Raji (cell line): ENCODE measurements at regions not wholly inside any gene's neighbourhood (a gene's known extent, or its start where the extent isn't known, plus 50 kb on each side); places are given as distances from the start of the nearest gene placed in this dataset.

Experiments
- POLR2A ChIP-seq: IDR thresholded peaks from 2 replicates; pipeline ENCODE4 v1.6.1; 2011; ENCODE audit warnings: low read depth, low read length, control low read depth; ENCODE audit not compliant: insufficient read depth

GRCh38 chr13:30359991-30360390 lies 52.6 kb upstream of the KATNAL1 start:
- TF ChIP-seq POLR2A: no peak

- TF ChIP-seq POLR2A: no peak
Measured at GRCh38 chr13:30360586-30360985, 53.2 kb upstream of the KATNAL1 start.

GRCh38 chr13:30362005-30362788 lies 54.8 kb upstream of the KATNAL1 start:
- no peak for TF ChIP-seq POLR2A

- TF ChIP-seq POLR2A: no peak
Measured at GRCh38 chr13:30362869-30363268, 55.5 kb upstream of the KATNAL1 start.

- TF ChIP-seq POLR2A: no peak
Measured at GRCh38 chr13:30363725-30364124, 56.4 kb upstream of the KATNAL1 start.

GRCh38 chr13:30364133-30364532 lies 56.8 kb upstream of the KATNAL1 start:
- no peak for TF ChIP-seq POLR2A

- no peak for TF ChIP-seq POLR2A
Measured at GRCh38 chr13:30364876-30365275, 57.4 kb upstream of the UBE2L5 start.

GRCh38 chr13:30366088-30366487 lies 56.2 kb upstream of the UBE2L5 start:
- TF ChIP-seq POLR2A: no peak

GRCh38 chr13:30367296-30367695 lies 55.0 kb upstream of the UBE2L5 start:
- no peak for TF ChIP-seq POLR2A

GRCh38 chr13:30370146-30370545 lies 52.1 kb upstream of the UBE2L5 start:
- TF ChIP-seq POLR2A: no peak

GRCh38 chr13:30370916-30371521 lies 51.3 kb upstream of the UBE2L5 start:
- no peak for TF ChIP-seq POLR2A

GRCh38 chr13:30371649-30372265 lies 50.5 kb upstream of the UBE2L5 start:
- TF ChIP-seq POLR2A: peak; percentile 59
